Trophoblast cell (in vitro differentiated cells and primary cell): ENCODE measurements at regions not wholly inside any gene's neighbourhood (a gene's known extent, or its start where the extent isn't known, plus 50 kb on each side); places are given as distances from the start of the nearest gene placed in this dataset.

Experiments
- DNase-seq, 2 donors: peaks; one replicate each; pipeline ENCODE4 v3.0.0-alpha.2; 2016
- H2AFZ ChIP-seq: 2 replicates; pipeline ENCODE4 v1.6.1; 2013; ENCODE audit warnings: low read length, moderate library complexity, mild to moderate bottlenecking; ENCODE audit not compliant: insufficient read depth, poor library complexity
- H2AK5ac ChIP-seq: 2 replicates; pipeline ENCODE4 v1.6.1; 2013; ENCODE audit warnings: mild to moderate bottlenecking, low read length
- H2BK120ac ChIP-seq: 2 replicates; pipeline ENCODE4 v1.6.1; 2013; ENCODE audit warnings: low read length, mild to moderate bottlenecking, moderate library complexity; ENCODE audit not compliant: insufficient read depth, poor library complexity
- H2BK12ac ChIP-seq: 2 replicates; pipeline ENCODE4 v1.6.1; 2013; ENCODE audit warnings: mild to moderate bottlenecking, low read length, moderate library complexity
- H2BK5ac ChIP-seq: 2 replicates; pipeline ENCODE4 v1.6.1; 2013; ENCODE audit warnings: low read length, low read depth, moderate library complexity, mild to moderate bottlenecking; ENCODE audit not compliant: poor library complexity
- H3K14ac ChIP-seq: 2 replicates; pipeline ENCODE4 v1.6.1; 2013; ENCODE audit warnings: mild to moderate bottlenecking, low read length
- H3K18ac ChIP-seq: 2 replicates; pipeline ENCODE4 v1.6.1; 2013; ENCODE audit warnings: mild to moderate bottlenecking, low read length
- H3K23ac ChIP-seq: 2 replicates; pipeline ENCODE4 v1.6.1; 2013; ENCODE audit warnings: low read length
- H3K27ac ChIP-seq: 2 replicates; pipeline ENCODE4 v1.5.1; 2013; ENCODE audit warnings: low read depth, mild to moderate bottlenecking, inconsistent platforms, low read length, moderate library complexity
- H3K27me3 ChIP-seq: 2 replicates; pipeline ENCODE4 v1.6.1; 2013; ENCODE audit warnings: inconsistent platforms, mild to moderate bottlenecking, low read length, moderate library complexity; ENCODE audit not compliant: insufficient read depth
- H3K36me3 ChIP-seq, 2 experiments: 1 replicate in 1 of 2; 2 replicates in 1 of 2; pipeline ENCODE4 v1.6.1; 2013; ENCODE audit warnings: low read length in 2 of 2, mild to moderate bottlenecking in 2 of 2, moderate library complexity in 1 of 2; ENCODE audit not compliant: insufficient read depth in 2 of 2, control insufficient read depth in 1 of 2
- H3K4ac ChIP-seq: 2 replicates; pipeline ENCODE4 v1.6.1; 2013; ENCODE audit warnings: low read depth, mild to moderate bottlenecking, low read length, moderate library complexity
- H3K4me1 ChIP-seq, 2 experiments: 1 replicate in 1 of 2; 2 replicates in 1 of 2; pipeline ENCODE4 v1.6.1; 2013; ENCODE audit warnings: low read length in 2 of 2, mild to moderate bottlenecking in 2 of 2, moderate library complexity in 1 of 2; ENCODE audit not compliant: insufficient read depth in 2 of 2, control insufficient read depth in 1 of 2
- H3K4me2 ChIP-seq: 2 replicates; pipeline ENCODE4 v1.6.1; 2013; ENCODE audit warnings: inconsistent platforms, mild to moderate bottlenecking, low read length, moderate library complexity
- H3K4me3 ChIP-seq: 2 replicates; pipeline ENCODE4 v1.5.1; 2013; ENCODE audit warnings: mild to moderate bottlenecking, low read depth, low read length, inconsistent platforms
- H3K79me1 ChIP-seq: one replicate; pipeline ENCODE4 v1.6.1; 2013; ENCODE audit warnings: low read length
- H3K79me2 ChIP-seq: 2 replicates; pipeline ENCODE4 v1.6.1; 2013; ENCODE audit warnings: low read length, mild to moderate bottlenecking; ENCODE audit not compliant: control insufficient read depth, insufficient read depth, poor library complexity
- H3K9ac ChIP-seq: 2 replicates; pipeline ENCODE4 v1.6.1; 2013; ENCODE audit warnings: mild to moderate bottlenecking, low read length
- H3K9me3 ChIP-seq: 2 replicates; pipeline ENCODE4 v1.6.1; 2013; ENCODE audit warnings: low read depth, mild to moderate bottlenecking, control low read depth, inconsistent platforms, low read length; ENCODE audit not compliant: insufficient read depth
- H4K12ac ChIP-seq: 2 replicates; pipeline ENCODE4 v1.6.1; 2013; ENCODE audit warnings: low read depth, mild to moderate bottlenecking, low read length, moderate library complexity
- H4K8ac ChIP-seq: 2 replicates; pipeline ENCODE4 v1.6.1; 2013; ENCODE audit warnings: low read depth, mild to moderate bottlenecking, low read length, moderate library complexity
- H4K91ac ChIP-seq: one replicate; pipeline ENCODE4 v1.6.1; 2013; ENCODE audit warnings: low read depth, mild to moderate bottlenecking, low read length, moderate library complexity
- WGBS: extraction: QIAGEN DNeasy Blood & Tissue Kit; methylation state at CpG from one replicate; pipeline ENCODE4 v1.1.7; 2013; ENCODE audit warnings: missing lambda C conversion rate; ENCODE audit not compliant: insufficient read length, insufficient coverage; ENCODE audit errors: extremely low coverage; 5-methylcytosine and 5-hydroxymethylcytosine counted together

GRCh38 chr2:177078416-177078815, 134.2 kb upstream of the HNRNPA3 start:
- Histone ChIP-seq H2BK12ac (no peak overlapping the region), H3K23ac (no peak overlapping the region), H4K8ac (no peak overlapping the region), H3K14ac (no peak overlapping the region), H2AK5ac (no peak overlapping the region), H3K27me3 (no peaks in the 10 kb centered on the region), H2BK120ac (no peak overlapping the region), H3K36me3 (no peaks in the 10 kb centered on the region), H4K91ac (no peak overlapping the region), H3K18ac (no peak overlapping the region), H3K4ac (no peak overlapping the region), H3K79me2 (no peaks in the 10 kb centered on the region), H3K4me3 (no peak overlapping the region), H3K4me2 (no peak overlapping the region), H3K9me3 (no peaks in the 10 kb centered on the region), H3K27ac (no peak overlapping the region), H3K79me1 (no peaks in the 10 kb centered on the region), H2BK5ac (no peak overlapping the region), H2AFZ (no peak overlapping the region), H3K9ac (no peak overlapping the region), H3K4me1 (peaks cover 4 to 7% of the 10 kb centered on the region in 2 experiments), H4K12ac (no peak overlapping the region)
- DNase-seq: peak; percentile 63 to 66
- WGBS: no CpG with 5 or more reads among the region's 3 CpGs

- H2AK5ac ChIP-seq: no peak overlapping the region
- H3K4me1 ChIP-seq: peaks cover 4 to 7% of the 10 kb centered on the region in 2 experiments
- no peak overlapping the region for H3K23ac ChIP-seq
- no peak overlapping the region for H2AFZ ChIP-seq
- no peaks in the 10 kb centered on the region for H3K27me3 ChIP-seq
- H3K4ac ChIP-seq: no peak overlapping the region
- no peak overlapping the region for H3K27ac ChIP-seq
- H4K12ac ChIP-seq: no peak overlapping the region
- no peak overlapping the region for H3K14ac ChIP-seq
- H3K4me3 ChIP-seq: no peak overlapping the region
- no peak overlapping the region for H2BK12ac ChIP-seq
- no CpG with 5 or more reads among the region's 3 CpGs for WGBS
- no peak overlapping the region for H2BK120ac ChIP-seq
- H4K91ac ChIP-seq: no peak overlapping the region
- no peak overlapping the region for H2BK5ac ChIP-seq
- H3K18ac ChIP-seq: no peak overlapping the region
- no peaks in the 10 kb centered on the region for H3K36me3 ChIP-seq
- no peaks in the 10 kb centered on the region for H3K9me3 ChIP-seq
- no peak overlapping the region for H4K8ac ChIP-seq
- peak; percentile 18 to 34 for DNase-seq
- no peaks in the 10 kb centered on the region for H3K79me1 ChIP-seq
- H3K79me2 ChIP-seq: no peaks in the 10 kb centered on the region
- H3K9ac ChIP-seq: no peak overlapping the region
- no peak overlapping the region for H3K4me2 ChIP-seq
Measured at GRCh38 chr2:177078855-177079254, 133.7 kb upstream of the HNRNPA3 start.

- Histone ChIP-seq H3K14ac (no peak overlapping the region), H3K4ac (no peak overlapping the region), H3K79me2 (no peaks in the 10 kb centered on the region), H3K23ac (no peak overlapping the region), H2BK5ac (no peak overlapping the region), H3K36me3 (no peaks in the 10 kb centered on the region), H3K4me3 (no peak overlapping the region), H4K8ac (no peak overlapping the region), H2BK12ac (no peak overlapping the region), H4K91ac (no peak overlapping the region), H2AK5ac (no peak overlapping the region), H2AFZ (no peak overlapping the region), H3K9ac (no peak overlapping the region), H3K18ac (no peak overlapping the region), H2BK120ac (no peak overlapping the region), H3K4me1 (peaks cover 4 to 7% of the 10 kb centered on the region in 2 experiments), H3K27ac (no peak overlapping the region), H3K27me3 (no peaks in the 10 kb centered on the region), H3K4me2 (no peak overlapping the region), H3K9me3 (no peaks in the 10 kb centered on the region), H4K12ac (no peak overlapping the region), H3K79me1 (no peaks in the 10 kb centered on the region)
- DNase-seq: peak; percentile 35 to 56
- WGBS: no CpG with 5 or more reads among the region's 3 CpGs
Measured at GRCh38 chr2:177080746-177081284, 131.8 kb upstream of the HNRNPA3 start.

- DNase-seq: no peak
- Histone ChIP-seq H3K79me1 (no peaks in the 10 kb centered on the region), H2BK120ac (no peak overlapping the region), H3K27me3 (no peaks in the 10 kb centered on the region), H3K14ac (no peak overlapping the region), H2BK5ac (no peak overlapping the region), H3K36me3 (no peaks in the 10 kb centered on the region), H4K91ac (no peak overlapping the region), H3K27ac (no peak overlapping the region), H3K4me1 (peaks cover 3 to 4% of the 10 kb centered on the region in 2 experiments), H2BK12ac (no peak overlapping the region), H4K12ac (no peak overlapping the region), H3K9me3 (no peaks in the 10 kb centered on the region), H3K4ac (no peak overlapping the region), H2AK5ac (no peak overlapping the region), H2AFZ (no peak overlapping the region), H4K8ac (no peak overlapping the region), H3K9ac (no peak overlapping the region), H3K23ac (no peak overlapping the region), H3K18ac (no peak overlapping the region), H3K4me3 (no peak overlapping the region), H3K79me2 (no peaks in the 10 kb centered on the region), H3K4me2 (no peak overlapping the region)
- no CpG with 5 or more reads among the region's 4 CpGs for WGBS
Measured at GRCh38 chr2:177084607-177085006, 128.0 kb upstream of the HNRNPA3 start.
